ENCODE measurements at regions not wholly inside any gene's neighbourhood (a gene's known extent, or its start where the extent isn't known, plus 50 kb on each side); places are given as distances from the start of the nearest gene placed in this dataset.

DNA sequence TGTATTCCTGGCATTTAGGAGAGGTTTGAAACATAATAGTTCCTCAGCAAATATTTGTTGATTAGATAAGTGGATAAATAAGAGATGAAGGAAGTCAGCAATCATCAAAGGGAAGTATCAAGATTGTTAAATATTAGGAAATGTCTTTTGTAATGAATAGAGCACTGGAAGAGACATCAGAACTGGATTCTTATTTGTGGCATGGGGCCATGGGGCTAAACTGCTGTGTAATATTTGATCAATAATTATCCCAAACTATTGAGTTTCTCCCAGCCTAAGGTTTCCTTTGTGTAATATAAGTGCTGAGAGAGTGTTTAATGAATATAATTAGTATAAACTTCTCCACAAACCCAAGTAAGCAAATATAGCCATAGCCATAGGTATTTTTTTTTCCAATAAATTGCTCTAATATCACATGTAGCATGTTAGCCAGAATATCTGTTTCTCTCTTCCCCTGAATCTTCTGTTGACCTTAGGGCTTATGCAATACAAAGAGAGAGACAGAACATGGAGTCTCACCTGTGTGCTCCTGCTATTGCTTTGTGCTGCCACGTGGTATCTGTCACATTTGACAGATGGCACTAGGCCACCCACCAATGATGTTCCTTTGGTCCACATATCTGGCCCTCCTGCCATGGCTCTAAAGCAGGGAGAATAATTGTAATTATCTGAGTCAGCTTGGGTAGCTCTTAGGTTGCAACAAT is 658.7 kb downstream of the SOX5 start:
- ATAC-seq = no peak
- H3K4me3 ChIP-seq (ENCODE audit: low read length) = no peak overlapping the region
- Mint-ChIP-seq H3K36me3 (peaks cover 11% of the 10 kb centered on the region), H3K27ac (no peak overlapping the region), H3K4me3 (no peak overlapping the region), H3K4me1 (no peaks in the 10 kb centered on the region), H3K27me3 (ENCODE audit: low read depth in 2 of 2) (no peaks in the 10 kb centered on the region), H3K9me3 (peaks cover 9 to 13% of the 10 kb centered on the region in 2 donors)
- H3K9me3 ChIP-seq (ENCODE audit: control insufficient read depth, insufficient read depth, low read length) = no peaks in the 10 kb centered on the region
- intact Hi-C loops (cut with micrococcal nuclease) = no loop called here
- H3K4me1 ChIP-seq (ENCODE audit: control insufficient read depth, insufficient read depth, low read length) = no peaks in the 10 kb centered on the region
- no peak overlapping the region for H3K27ac ChIP-seq (ENCODE audit: low read length)
- DNase-seq = no peak
- no peaks in the 10 kb centered on the region for H3K36me3 ChIP-seq (ENCODE audit: control insufficient read depth, insufficient read depth, low read length)
- H3K27me3 ChIP-seq (ENCODE audit: control insufficient read depth, insufficient read depth, low read length) = no peaks in the 10 kb centered on the region
- no peak for TF ChIP-seq CTCF (IDR thresholded peaks at IDR 0.05)
- WGBS (ENCODE audit: insufficient coverage) = 73% methylated on average over 1 of the region's 1 CpG

- H3K27me3 Mint-ChIP-seq (ENCODE audit: low read depth in 2 of 2) = no peaks in the 10 kb centered on the region
- no peak overlapping the region for H3K27ac ChIP-seq (ENCODE audit: low read length)
- no peaks in the 10 kb centered on the region for H3K4me1 ChIP-seq (ENCODE audit: control insufficient read depth, insufficient read depth, low read length)
- no peaks in the 10 kb centered on the region for H3K27me3 ChIP-seq (ENCODE audit: control insufficient read depth, insufficient read depth, low read length)
- H3K36me3 Mint-ChIP-seq = peaks cover 8% of the 10 kb centered on the region
- DNase-seq = no peak
- no peak for TF ChIP-seq CTCF (IDR thresholded peaks at IDR 0.05)
- intact Hi-C loops (cut with micrococcal nuclease) = no loop called here
- ATAC-seq = no peak
- H3K36me3 ChIP-seq (ENCODE audit: control insufficient read depth, insufficient read depth, low read length) = no peaks in the 10 kb centered on the region
- no peaks in the 10 kb centered on the region for H3K4me1 Mint-ChIP-seq
- H3K27ac Mint-ChIP-seq = no peak overlapping the region
- WGBS (ENCODE audit: insufficient coverage) = 89% methylated on average over 3 of the region's 3 CpGs
- H3K4me3 Mint-ChIP-seq = no peak overlapping the region
- peaks cover 12 to 13% of the 10 kb centered on the region in 2 donors for H3K9me3 Mint-ChIP-seq
- no peak overlapping the region for H3K4me3 ChIP-seq (ENCODE audit: low read length)
- H3K9me3 ChIP-seq (ENCODE audit: control insufficient read depth, insufficient read depth, low read length) = peaks cover 3% of the 10 kb centered on the region
These were observed 646.2 kb downstream of the SOX5 start for GRCh38 chr12:23303220-23303619.

DNA sequence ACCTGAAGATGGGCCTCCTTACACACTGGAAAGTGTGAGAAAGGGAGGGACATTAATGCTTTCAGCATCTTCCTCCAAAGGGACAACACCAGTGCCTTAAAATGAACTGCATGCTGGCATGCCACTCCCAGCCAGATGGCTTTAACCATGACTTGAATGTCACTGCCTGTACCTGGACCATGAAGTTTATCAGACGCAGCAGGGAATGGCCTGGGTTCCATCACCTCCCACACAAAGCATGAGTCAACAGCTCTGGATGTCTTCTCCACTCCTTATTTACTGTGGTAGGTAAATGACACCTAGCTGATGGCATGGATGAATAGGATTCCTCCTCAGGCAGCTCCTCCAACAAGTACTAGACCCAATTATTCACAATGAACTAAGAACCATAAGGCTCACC is 645.6 kb downstream of the SOX5 start:
- no peaks in the 10 kb centered on the region for H3K27me3 Mint-ChIP-seq (ENCODE audit: low read depth in 2 of 2)
- Histone ChIP-seq H3K4me3 (ENCODE audit: low read length) (no peak overlapping the region), H3K27me3 (ENCODE audit: control insufficient read depth, insufficient read depth, low read length) (no peaks in the 10 kb centered on the region), H3K36me3 (ENCODE audit: control insufficient read depth, insufficient read depth, low read length) (no peaks in the 10 kb centered on the region), H3K27ac (ENCODE audit: low read length) (no peak overlapping the region), H3K4me1 (ENCODE audit: control insufficient read depth, insufficient read depth, low read length) (no peaks in the 10 kb centered on the region), H3K9me3 (ENCODE audit: control insufficient read depth, insufficient read depth, low read length) (peaks cover 3% of the 10 kb centered on the region)
- no peaks in the 10 kb centered on the region for H3K4me1 Mint-ChIP-seq
- ATAC-seq (no peak), DNase-seq (no peak)
- intact Hi-C loops (cut with micrococcal nuclease) = no loop called here
- H3K4me3 Mint-ChIP-seq = no peak overlapping the region
- H3K27ac Mint-ChIP-seq = no peak overlapping the region
- peaks cover 8% of the 10 kb centered on the region for H3K36me3 Mint-ChIP-seq
- peaks cover 12 to 15% of the 10 kb centered on the region in 2 donors for H3K9me3 Mint-ChIP-seq
- 90% methylated on average over 1 of the region's 1 CpG for WGBS (ENCODE audit: insufficient coverage)
- TF ChIP-seq CTCF (IDR thresholded peaks at IDR 0.05) = no peak

- intact Hi-C loops (cut with micrococcal nuclease) = no loop called here
- TF ChIP-seq CTCF (IDR thresholded peaks at IDR 0.05) = no peak
- no peak overlapping the region for H3K27ac Mint-ChIP-seq
These were observed 615.5 kb downstream of the SOX5 start for GRCh38 chr12:23333938-23334337.

More at GRCh38 chr12:23333938-23334337, 615.5 kb downstream of the SOX5 start:
- no peaks in the 10 kb centered on the region for H3K4me1 ChIP-seq (ENCODE audit: control insufficient read depth, insufficient read depth, low read length)
- ATAC-seq (no peak), DNase-seq (no peak)
- Mint-ChIP-seq H3K36me3 (no peaks in the 10 kb centered on the region), H3K4me3 (no peak overlapping the region), H3K27me3 (ENCODE audit: low read depth in 2 of 2) (no peaks in the 10 kb centered on the region), H3K4me1 (no peaks in the 10 kb centered on the region), H3K9me3 (peaks cover 7 to 10% of the 10 kb centered on the region in 2 donors)
- no CpG with 5 or more reads among the region's 2 CpGs for WGBS (ENCODE audit: insufficient coverage)
- H3K27me3 ChIP-seq (ENCODE audit: control insufficient read depth, insufficient read depth, low read length) = no peaks in the 10 kb centered on the region
- no peak overlapping the region for H3K27ac ChIP-seq (ENCODE audit: low read length)
- no peak overlapping the region for H3K4me3 ChIP-seq (ENCODE audit: low read length)
- no peaks in the 10 kb centered on the region for H3K9me3 ChIP-seq (ENCODE audit: control insufficient read depth, insufficient read depth, low read length)
- H3K36me3 ChIP-seq (ENCODE audit: control insufficient read depth, insufficient read depth, low read length) = no peaks in the 10 kb centered on the region
